ENCODE measurements at regions not wholly inside any gene's neighbourhood (a gene's known extent, or its start where the extent isn't known, plus 50 kb on each side); places are given as distances from the start of the nearest gene placed in this dataset.

DNA sequence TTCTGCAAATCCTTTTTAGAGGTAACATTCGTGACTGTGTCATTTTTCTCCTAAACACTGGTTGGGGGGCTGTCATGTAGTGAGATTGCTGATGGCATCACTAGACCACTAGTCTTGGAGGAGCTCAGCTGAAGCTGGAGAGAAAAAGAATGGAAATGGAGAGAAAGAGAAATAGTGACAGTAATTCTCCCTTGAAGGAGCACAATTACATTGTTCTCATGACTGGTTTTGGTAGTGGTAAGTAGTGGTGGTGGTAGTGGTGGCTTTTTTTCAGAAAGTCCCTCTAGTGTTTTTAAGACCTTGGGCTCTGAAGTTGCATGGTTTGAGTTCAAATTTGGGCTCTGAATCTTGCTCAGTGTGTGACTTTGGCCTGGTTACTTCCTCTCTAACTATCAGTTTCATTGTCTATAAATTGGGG, 99.8 kb downstream of the LARP7 start:
- no TSS peak for BruUV-seq (replicated peaks)
- no peaks in the 10 kb centered on the region for H3K9me3 ChIP-seq (replicated peaks; ENCODE audit: control insufficient read depth, insufficient read depth, low read length)
- H3K36me3 ChIP-seq (ENCODE audit: control insufficient read depth in 2 of 2, extremely low read depth in 1 of 2, insufficient read depth in 2 of 2, low read length in 2 of 2), result no peaks in the 10 kb centered on the region
- H3K27ac ChIP-seq (ENCODE audit: insufficient read depth, low read depth, low read length), result no peak overlapping the region
- no peak overlapping the region for H3K9ac ChIP-seq (replicated peaks; ENCODE audit: extremely low read depth, insufficient read depth, low read length)
- no peaks in the 10 kb centered on the region for H3K27me3 ChIP-seq (ENCODE audit: control insufficient read depth in 2 of 2, insufficient read depth in 2 of 2, low read length in 2 of 2)
- CTCF ChIA-PET, result interaction anchor here (0.9 to 1.3 kb wide), 3 partner anchors 10 to 30 kb away, joined by 3 to 4 read pairs (median 4); no protein-coding TSS in a partner anchor
- H3K4me3 ChIP-seq (replicated peaks in 1 of 3; ENCODE audit: insufficient read depth in 1 of 3, low read depth in 1 of 3, low read length in 3 of 3), result no peak overlapping the region
- FAIRE-seq, result no peak
- no peaks in the 10 kb centered on the region for H3K4me1 ChIP-seq (ENCODE audit: control insufficient read depth, extremely low read depth, insufficient read depth, low read length)
- no peak for DNase-seq (ENCODE audit: low read depth, low spot score)
- H4K20me1 ChIP-seq (replicated peaks; ENCODE audit: control insufficient read depth, extremely low read depth, insufficient read depth, low read length), result no peaks in the 10 kb centered on the region
- H3K9me1 ChIP-seq (replicated peaks; ENCODE audit: control insufficient read depth, extremely low read depth, insufficient read depth, low read length), result no peaks in the 10 kb centered on the region
- H3K4me2 ChIP-seq (ENCODE audit: insufficient read depth, low read length), result no peak overlapping the region
- TF ChIP-seq MYC (IDR thresholded peaks at IDR 0.05; ENCODE audit: low read depth, low read length) (no peak), GATA2 (IDR thresholded peaks at IDR 0.05; ENCODE audit: insufficient read depth, insufficient read length, low read depth, low read length) (no peak), POLR2A (IDR thresholded peaks at IDR 0.05; ENCODE audit: low read depth, low read length) (no peak)
- TF ChIP-seq, protein P1, sequence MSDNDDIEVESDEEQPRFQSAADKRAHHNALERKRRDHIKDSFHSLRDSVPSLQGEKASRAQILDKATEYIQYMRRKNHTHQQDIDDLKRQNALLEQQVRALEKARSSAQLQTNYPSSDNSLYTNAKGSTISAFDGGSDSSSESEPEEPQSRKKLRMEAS (IDR thresholded peaks at IDR 0.05; ENCODE audit: insufficient read depth, insufficient read length), result no peak
- intact Hi-C loops (cut with micrococcal nuclease), result no loop called here
- no peak overlapping the region for H2AFZ ChIP-seq (ENCODE audit: low read depth, low read length)
- dilution Hi-C loops (cut with MboI; ENCODE audit: extremely low pct_ligation_motif_present, low sequenced_read_pairs), result no loop called here
- POLR2A ChIA-PET, result no interaction called here
- no peaks in the 10 kb centered on the region for H3K79me2 ChIP-seq (ENCODE audit: control insufficient read depth, insufficient read depth, low read length)

DNA sequence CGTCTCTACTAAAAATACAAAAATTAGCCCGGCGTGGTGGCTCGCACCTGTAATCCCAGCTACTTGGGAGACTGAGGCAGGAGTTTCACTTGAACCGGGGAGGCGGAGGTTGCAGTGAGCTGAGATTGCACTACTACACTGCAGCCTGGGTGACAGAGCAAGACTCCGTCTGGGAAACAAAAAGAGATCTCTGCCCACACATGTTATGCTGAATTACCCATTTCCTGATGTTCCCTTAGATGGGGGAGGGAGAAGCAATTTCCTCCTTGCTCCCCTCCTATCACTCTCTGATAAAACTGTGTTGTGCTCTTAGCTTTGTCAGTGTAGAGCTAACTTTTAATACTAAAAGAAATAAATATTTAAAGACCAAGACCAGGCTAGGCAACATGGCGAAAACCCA, 102.5 kb downstream of the LARP7 start:
- Histone ChIP-seq H3K36me3 (ENCODE audit: control insufficient read depth in 2 of 2, extremely low read depth in 1 of 2, insufficient read depth in 2 of 2, low read length in 2 of 2) (no peaks in the 10 kb centered on the region), H3K27ac (ENCODE audit: insufficient read depth, low read depth, low read length) (no peak overlapping the region), H3K9ac (replicated peaks; ENCODE audit: extremely low read depth, insufficient read depth, low read length) (no peak overlapping the region), H3K79me2 (ENCODE audit: control insufficient read depth, insufficient read depth, low read length) (no peaks in the 10 kb centered on the region), H4K20me1 (replicated peaks; ENCODE audit: control insufficient read depth, extremely low read depth, insufficient read depth, low read length) (no peaks in the 10 kb centered on the region), H3K4me3 (replicated peaks in 1 of 3; ENCODE audit: insufficient read depth in 1 of 3, low read depth in 1 of 3, low read length in 3 of 3) (no peak overlapping the region), H2AFZ (ENCODE audit: low read depth, low read length) (no peak overlapping the region), H3K4me1 (ENCODE audit: control insufficient read depth, extremely low read depth, insufficient read depth, low read length) (no peaks in the 10 kb centered on the region), H3K27me3 (ENCODE audit: control insufficient read depth in 2 of 2, insufficient read depth in 2 of 2, low read length in 2 of 2) (no peaks in the 10 kb centered on the region), H3K9me3 (replicated peaks; ENCODE audit: control insufficient read depth, insufficient read depth, low read length) (no peaks in the 10 kb centered on the region), H3K9me1 (replicated peaks; ENCODE audit: control insufficient read depth, extremely low read depth, insufficient read depth, low read length) (no peaks in the 10 kb centered on the region), H3K4me2 (ENCODE audit: insufficient read depth, low read length) (no peak overlapping the region)
- dilution Hi-C loops (cut with MboI; ENCODE audit: extremely low pct_ligation_motif_present, low sequenced_read_pairs), result no loop called here
- CTCF ChIA-PET, result interaction anchor here (1.3 to 1.7 kb wide), 2 partner anchors 26 to 199 kb away, joined by 3 to 6 read pairs; no protein-coding TSS in a partner anchor
- intact Hi-C loops (cut with micrococcal nuclease), result no loop called here
- FAIRE-seq (no peak), DNase-seq (ENCODE audit: low read depth, low spot score) (no peak)
- POLR2A ChIA-PET, result no interaction called here
- TF ChIP-seq POLR2A (IDR thresholded peaks at IDR 0.05; ENCODE audit: low read depth, low read length) (no peak), GATA2 (IDR thresholded peaks at IDR 0.05; ENCODE audit: insufficient read depth, insufficient read length, low read depth, low read length) (no peak), MYC (IDR thresholded peaks at IDR 0.05; ENCODE audit: low read depth, low read length) (no peak), EZH2 (IDR thresholded peaks at IDR 0.05; ENCODE audit: borderline replicate concordance, low read depth, low read length, severe bottlenecking) (no peak)
- TF ChIP-seq, protein P1 (IDR thresholded peaks at IDR 0.05; ENCODE audit: insufficient read depth, insufficient read length), result no peak
- no TSS peak for BruUV-seq (replicated peaks)
